Prostate gland (tissue), 2 donors: ENCODE measurements at regions not wholly inside any gene's neighbourhood (a gene's known extent, or its start where the extent isn't known, plus 50 kb on each side); places are given as distances from the start of the nearest gene placed in this dataset.

Experiments
- CTCF ChIP-seq, 4 experiments: fragments of 200-600 bp in 2 of 4; fragments of 450-650 bp in 2 of 4; sonication (generic) in 2 of 4; IDR thresholded peaks; 1 replicate in 3 of 4; 2 replicates in 1 of 4; pipeline ENCODE4 v1.5.1; 2016 to 2019; ENCODE audit warnings: antibody characterized with exemption in 4 of 4, mild to moderate bottlenecking in 2 of 4, moderate library complexity in 2 of 4
- POLR2A ChIP-seq: fragments of 450-650 bp; IDR thresholded peaks from one replicate; pipeline ENCODE4 v1.6.1; 2016; ENCODE audit warnings: antibody characterized with exemption, mild to moderate bottlenecking

- no peak for TF ChIP-seq POLR2A
- no peak for TF ChIP-seq CTCF (IDR thresholded peaks at IDR 0.05)
These were observed 173.9 kb upstream of the PMEPA1 start for GRCh38 chr20:57883761-57884160.
